ENCODE measurements at regions not wholly inside any gene's neighbourhood (a gene's known extent, or its start where the extent isn't known, plus 50 kb on each side); places are given as distances from the start of the nearest gene placed in this dataset.
A peak's percentile ranks its signal among the peaks of the same experiment; 100 is the strongest.

GRCh38 chr22:26847046-26847445, 189.7 kb downstream of the MIAT start:
- DNase-seq (ENCODE audit: low read depth) = no peak

GRCh38 chr22:26847816-26848215, 190.4 kb downstream of the MIAT start:
- no peak for DNase-seq (ENCODE audit: low read depth)

- DNase-seq (ENCODE audit: low read depth) = no peak
Measured at GRCh38 chr22:26848244-26848920, 191.0 kb downstream of the MIAT start.

GRCh38 chr22:26849575-26849974, 192.2 kb downstream of the MIAT start:
- no peak for DNase-seq (ENCODE audit: low read depth)

GRCh38 chr22:26851125-26851524, 193.7 kb downstream of the MIAT start:
- DNase-seq (ENCODE audit: low read depth) = no peak

GRCh38 chr22:26852176-26852575, 194.8 kb downstream of the MIAT start:
- DNase-seq (ENCODE audit: low read depth) = no peak

GRCh38 chr22:26853071-26853470, 195.7 kb downstream of the MIAT start:
- DNase-seq (ENCODE audit: low read depth) = no peak

- DNase-seq (ENCODE audit: low read depth) = no peak
Measured at GRCh38 chr22:26853495-26853894, 196.1 kb downstream of the MIAT start.

GRCh38 chr22:26857169-26857568, 199.8 kb downstream of the MIAT start:
- DNase-seq (ENCODE audit: low read depth) = no peak

GRCh38 chr22:26860301-26860700, 202.9 kb downstream of the MIAT start:
- no peak for DNase-seq (ENCODE audit: low read depth)

- DNase-seq (ENCODE audit: low read depth) = no peak
Measured at GRCh38 chr22:26865021-26865420, 207.6 kb downstream of the MIAT start.

- no peak for DNase-seq (ENCODE audit: low read depth)
Measured at GRCh38 chr22:26883393-26883792, 226.0 kb downstream of the MIAT start.

GRCh38 chr22:26884921-26885320, 227.5 kb downstream of the MIAT start:
- DNase-seq (ENCODE audit: low read depth) = no peak

GRCh38 chr22:26885441-26886261, 228.3 kb downstream of the MIAT start:
- DNase-seq (ENCODE audit: low read depth) = no peak

- peak; percentile 86 for DNase-seq (ENCODE audit: low read depth)
Measured at GRCh38 chr22:26887456-26887855, 230.1 kb downstream of the MIAT start.

GRCh38 chr22:26887916-26888315, 230.5 kb downstream of the MIAT start:
- no peak for DNase-seq (ENCODE audit: low read depth)

- DNase-seq (ENCODE audit: low read depth) = no peak
Measured at GRCh38 chr22:26888887-26889286, 231.5 kb downstream of the MIAT start.

GRCh38 chr22:26889802-26890201, 232.4 kb downstream of the MIAT start:
- DNase-seq (ENCODE audit: low read depth) = no peak

- no peak for DNase-seq (ENCODE audit: low read depth)
Measured at GRCh38 chr22:26890870-26891269, 233.5 kb downstream of the MIAT start.

GRCh38 chr22:26891429-26891828, 234.0 kb downstream of the MIAT start:
- DNase-seq (ENCODE audit: low read depth) = no peak

- DNase-seq (ENCODE audit: low read depth) = no peak
Measured at GRCh38 chr22:26892166-26893041, 235.0 kb downstream of the MIAT start.

Measured in GM04504 (cell line).